UCSD-AML1 (cell line): ENCODE measurements at regions not wholly inside any gene's neighbourhood (a gene's known extent, or its start where the extent isn't known, plus 50 kb on each side); places are given as distances from the start of the nearest gene placed in this dataset.

Experiments
- DNase-seq: peaks from one replicate; lab custom pipeline; 2025; ENCODE audit not compliant: unreplicated experiment; lab: John Stamatoyannopoulos, UW

DNA sequence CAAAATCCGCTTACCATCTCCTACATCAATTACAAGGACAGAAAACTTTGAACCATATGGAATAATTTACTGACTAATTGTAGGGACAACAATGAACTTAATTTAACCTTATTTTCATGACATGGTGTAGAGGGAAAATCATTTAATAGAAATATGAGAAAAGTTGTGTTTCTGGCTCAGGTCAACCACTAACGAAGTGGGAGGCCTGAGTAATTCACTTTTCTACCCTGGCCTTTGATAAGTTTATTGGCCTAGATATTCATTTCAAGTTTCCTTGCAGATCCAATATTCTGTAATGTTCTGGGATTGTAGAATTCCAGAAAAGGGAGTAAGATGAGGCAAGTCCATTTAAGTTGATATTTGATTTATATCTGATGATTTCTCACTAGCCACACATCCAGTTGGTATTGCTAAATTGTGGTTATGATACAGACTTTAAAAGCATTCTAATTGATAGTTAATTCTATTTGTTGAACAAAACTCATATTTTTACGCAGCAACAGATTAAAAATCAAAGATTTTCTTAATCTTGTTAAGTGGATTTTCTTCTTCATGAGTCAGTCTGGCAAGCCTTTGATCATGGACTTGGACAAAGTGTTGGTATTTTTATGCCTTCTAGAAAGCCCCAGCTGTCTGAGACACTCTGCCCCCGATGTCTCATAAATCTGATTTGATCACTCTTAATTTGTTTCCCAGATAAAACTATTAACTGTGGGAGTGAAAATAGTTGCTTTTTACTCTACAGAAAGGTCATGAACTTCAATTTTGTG is 336.5 kb downstream of the TMEM135 start:
- DNase-seq, result no peak
